ENCODE measurements at regions not wholly inside any gene's neighbourhood (a gene's known extent, or its start where the extent isn't known, plus 50 kb on each side); places are given as distances from the start of the nearest gene placed in this dataset.

DNA sequence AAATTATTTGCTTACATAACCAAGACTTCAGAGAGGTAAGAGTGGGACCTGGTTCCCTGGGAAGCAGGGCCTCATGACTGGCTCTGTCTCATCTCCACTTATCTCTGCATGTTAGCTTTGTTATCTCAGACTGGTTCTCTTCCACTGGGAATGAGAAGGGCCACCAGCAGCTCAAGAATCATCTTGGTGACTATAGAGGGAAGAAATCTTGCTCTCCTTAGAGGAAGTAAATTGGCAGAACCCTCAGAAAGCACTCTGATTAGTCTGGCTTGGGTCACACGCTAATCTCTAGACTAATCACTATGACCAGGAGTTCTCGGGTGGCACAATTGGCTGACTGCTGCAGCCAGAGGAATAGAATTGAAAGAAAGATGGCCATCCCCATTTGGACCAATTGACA is 110.8 kb upstream of the KRAS start:
- TF ChIP-seq POLR2A (IDR thresholded peaks at IDR 0.05) (no peak), EP300 (IDR thresholded peaks at IDR 0.05) (no peak), POLR2AphosphoS5 (IDR thresholded peaks at IDR 0.05) (no peak)
- TF ChIP-seq, protein P1, sequence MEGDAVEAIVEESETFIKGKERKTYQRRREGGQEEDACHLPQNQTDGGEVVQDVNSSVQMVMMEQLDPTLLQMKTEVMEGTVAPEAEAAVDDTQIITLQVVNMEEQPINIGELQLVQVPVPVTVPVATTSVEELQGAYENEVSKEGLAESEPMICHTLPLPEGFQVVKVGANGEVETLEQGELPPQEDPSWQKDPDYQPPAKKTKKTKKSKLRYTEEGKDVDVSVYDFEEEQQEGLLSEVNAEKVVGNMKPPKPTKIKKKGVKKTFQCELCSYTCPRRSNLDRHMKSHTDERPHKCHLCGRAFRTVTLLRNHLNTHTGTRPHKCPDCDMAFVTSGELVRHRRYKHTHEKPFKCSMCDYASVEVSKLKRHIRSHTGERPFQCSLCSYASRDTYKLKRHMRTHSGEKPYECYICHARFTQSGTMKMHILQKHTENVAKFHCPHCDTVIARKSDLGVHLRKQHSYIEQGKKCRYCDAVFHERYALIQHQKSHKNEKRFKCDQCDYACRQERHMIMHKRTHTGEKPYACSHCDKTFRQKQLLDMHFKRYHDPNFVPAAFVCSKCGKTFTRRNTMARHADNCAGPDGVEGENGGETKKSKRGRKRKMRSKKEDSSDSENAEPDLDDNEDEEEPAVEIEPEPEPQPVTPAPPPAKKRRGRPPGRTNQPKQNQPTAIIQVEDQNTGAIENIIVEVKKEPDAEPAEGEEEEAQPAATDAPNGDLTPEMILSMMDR (IDR thresholded peaks at IDR 0.05): no peak
